Endothelial cell (in vitro differentiated cells): ENCODE measurements at regions not wholly inside any gene's neighbourhood (a gene's known extent, or its start where the extent isn't known, plus 50 kb on each side); places are given as distances from the start of the nearest gene placed in this dataset.

ENCODE experiments used
- DNase-seq: peaks from one replicate; pipeline ENCODE4 v3.0.0; 2021; ENCODE audit warnings: low spot score
- H3K27ac Mint-ChIP-seq: one replicate; pipeline ENCODE4 v1.8.0; 2021; ENCODE audit warnings: mixed read lengths, inconsistent platforms; ENCODE audit not compliant: unreplicated experiment
- H3K27me3 Mint-ChIP-seq: one replicate; pipeline ENCODE4 v1.8.0; 2021; ENCODE audit warnings: mild to moderate bottlenecking, moderate library complexity, mixed read lengths, inconsistent platforms; ENCODE audit not compliant: unreplicated experiment
- H3K36me3 Mint-ChIP-seq: one replicate; pipeline ENCODE4 v1.8.0; 2021; ENCODE audit warnings: mild to moderate bottlenecking, low read depth, mixed read lengths, inconsistent platforms; ENCODE audit not compliant: unreplicated experiment
- H3K4me1 Mint-ChIP-seq: one replicate; pipeline ENCODE4 v1.8.0; 2021; ENCODE audit warnings: mild to moderate bottlenecking, mixed read lengths, inconsistent platforms; ENCODE audit not compliant: unreplicated experiment
- H3K4me3 Mint-ChIP-seq: one replicate; pipeline ENCODE4 v1.8.0; 2021; ENCODE audit warnings: mild to moderate bottlenecking, mixed read lengths, inconsistent platforms; ENCODE audit not compliant: unreplicated experiment
- H3K9me3 Mint-ChIP-seq: one replicate; pipeline ENCODE4 v1.8.0; 2021; ENCODE audit warnings: mixed read lengths, inconsistent platforms; ENCODE audit not compliant: unreplicated experiment
- TF ChIP-seq, protein P1 (sequence below): fragments of 200-600 bp; sonication (generic); IDR thresholded peaks from one replicate; pipeline ENCODE4 v1.5.0; 2021; ENCODE audit warnings: antibody characterized with exemption; ENCODE audit not compliant: unreplicated experiment

DNA sequence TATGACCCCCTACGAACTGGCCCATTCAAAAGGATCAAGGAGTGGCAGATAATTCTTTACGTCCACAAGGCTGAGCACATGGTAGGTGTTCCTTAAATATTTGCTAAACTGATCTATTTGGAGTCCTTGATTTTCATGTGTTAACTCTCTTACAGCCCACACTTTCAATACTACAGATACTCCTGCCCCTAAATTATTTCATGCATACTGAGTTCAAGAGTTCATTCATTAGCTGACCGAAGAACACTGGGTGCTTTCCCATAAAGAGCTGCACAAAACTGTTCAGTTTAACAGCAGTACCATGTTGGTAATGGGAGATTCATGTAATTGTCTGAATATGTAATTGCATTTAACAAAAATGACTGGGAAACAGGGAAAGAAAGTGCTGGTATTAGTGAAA is 170.5 kb upstream of the ADO start:
- no peak for DNase-seq
- H3K27ac Mint-ChIP-seq, result no peak overlapping the region
- H3K9me3 Mint-ChIP-seq, result no peaks in the 10 kb centered on the region
- TF ChIP-seq, protein P1, sequence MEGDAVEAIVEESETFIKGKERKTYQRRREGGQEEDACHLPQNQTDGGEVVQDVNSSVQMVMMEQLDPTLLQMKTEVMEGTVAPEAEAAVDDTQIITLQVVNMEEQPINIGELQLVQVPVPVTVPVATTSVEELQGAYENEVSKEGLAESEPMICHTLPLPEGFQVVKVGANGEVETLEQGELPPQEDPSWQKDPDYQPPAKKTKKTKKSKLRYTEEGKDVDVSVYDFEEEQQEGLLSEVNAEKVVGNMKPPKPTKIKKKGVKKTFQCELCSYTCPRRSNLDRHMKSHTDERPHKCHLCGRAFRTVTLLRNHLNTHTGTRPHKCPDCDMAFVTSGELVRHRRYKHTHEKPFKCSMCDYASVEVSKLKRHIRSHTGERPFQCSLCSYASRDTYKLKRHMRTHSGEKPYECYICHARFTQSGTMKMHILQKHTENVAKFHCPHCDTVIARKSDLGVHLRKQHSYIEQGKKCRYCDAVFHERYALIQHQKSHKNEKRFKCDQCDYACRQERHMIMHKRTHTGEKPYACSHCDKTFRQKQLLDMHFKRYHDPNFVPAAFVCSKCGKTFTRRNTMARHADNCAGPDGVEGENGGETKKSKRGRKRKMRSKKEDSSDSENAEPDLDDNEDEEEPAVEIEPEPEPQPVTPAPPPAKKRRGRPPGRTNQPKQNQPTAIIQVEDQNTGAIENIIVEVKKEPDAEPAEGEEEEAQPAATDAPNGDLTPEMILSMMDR, result no peak
- H3K27me3 Mint-ChIP-seq, result no peaks in the 10 kb centered on the region
- H3K4me3 Mint-ChIP-seq, result no peak overlapping the region
- H3K4me1 Mint-ChIP-seq, result no peaks in the 10 kb centered on the region
- no peaks in the 10 kb centered on the region for H3K36me3 Mint-ChIP-seq

DNA sequence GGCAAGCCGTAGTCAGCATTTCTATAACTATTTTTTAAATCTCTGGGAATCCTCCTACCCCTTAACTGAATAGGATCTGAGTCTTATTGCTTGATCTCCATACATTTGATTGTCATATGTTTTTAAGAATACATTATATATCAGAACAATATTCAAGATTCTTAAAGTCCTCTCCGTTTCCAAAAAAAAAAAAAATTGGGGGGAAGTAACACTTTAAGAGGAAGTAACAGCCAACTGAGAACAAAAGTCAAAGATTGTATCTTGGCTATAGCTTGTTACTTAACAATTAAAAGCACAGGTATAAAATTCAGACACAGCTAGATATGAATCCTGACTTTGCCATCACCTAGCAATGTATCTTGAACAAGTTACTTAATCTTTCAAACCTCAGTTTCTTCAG is 169.9 kb upstream of the ADO start:
- Mint-ChIP-seq H3K36me3 (no peaks in the 10 kb centered on the region), H3K9me3 (no peaks in the 10 kb centered on the region), H3K4me1 (no peaks in the 10 kb centered on the region), H3K4me3 (no peak overlapping the region), H3K27me3 (no peaks in the 10 kb centered on the region), H3K27ac (no peak overlapping the region)
- TF ChIP-seq, protein P1, result no peak
- DNase-seq, result no peak

DNA sequence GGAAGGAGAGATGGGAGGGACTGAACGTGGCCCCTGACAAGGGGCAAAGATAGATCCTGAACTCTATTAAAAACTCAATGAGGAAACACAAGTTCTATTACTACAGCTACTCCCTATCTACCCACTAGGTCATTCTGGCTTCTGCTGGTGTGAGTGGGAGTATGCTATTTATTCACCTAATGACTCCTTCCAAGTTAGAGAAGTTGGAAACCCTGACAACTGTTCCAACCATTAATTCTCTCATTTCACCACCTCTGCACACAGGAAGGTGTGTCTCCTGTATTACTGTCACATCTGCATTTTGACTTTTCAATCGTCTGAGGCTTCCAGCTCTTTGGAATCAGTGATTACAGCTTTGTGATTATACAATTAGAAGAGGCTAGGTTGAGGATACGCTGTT is 169.4 kb upstream of the ADO start:
- DNase-seq, result no peak
- Mint-ChIP-seq H3K4me1 (no peaks in the 10 kb centered on the region), H3K27ac (no peak overlapping the region), H3K27me3 (peaks cover 2% of the 10 kb centered on the region), H3K36me3 (no peaks in the 10 kb centered on the region), H3K9me3 (no peaks in the 10 kb centered on the region), H3K4me3 (no peak overlapping the region)
- TF ChIP-seq, protein P1, result no peak

DNA sequence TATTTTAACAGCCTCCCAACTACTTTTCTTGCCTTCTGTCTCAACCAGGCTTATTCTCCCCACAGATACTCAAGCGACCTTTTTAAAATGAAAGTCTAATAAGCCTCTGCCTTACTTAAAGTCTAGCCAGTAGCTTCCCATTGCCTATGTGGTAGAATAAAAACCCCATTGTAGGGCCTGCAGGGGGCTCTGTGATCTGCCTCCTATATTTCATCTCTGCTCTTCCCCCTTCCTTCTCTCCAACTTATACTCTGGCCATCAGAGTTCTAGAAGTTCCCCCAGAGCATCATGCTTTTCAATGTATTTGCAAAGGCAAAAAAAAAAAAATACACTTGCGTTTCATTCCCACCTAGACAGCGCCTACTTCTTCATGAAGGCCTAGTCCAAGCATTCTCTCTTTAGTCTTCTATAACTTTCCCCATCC is 167.7 kb upstream of the ADO start:
- H3K27ac Mint-ChIP-seq, result no peak overlapping the region
- TF ChIP-seq, protein P1, result no peak
- H3K9me3 Mint-ChIP-seq, result no peaks in the 10 kb centered on the region
- H3K4me3 Mint-ChIP-seq, result no peak overlapping the region
- H3K36me3 Mint-ChIP-seq, result no peaks in the 10 kb centered on the region
- H3K4me1 Mint-ChIP-seq, result no peaks in the 10 kb centered on the region
- DNase-seq, result no peak
- peaks cover 2% of the 10 kb centered on the region for H3K27me3 Mint-ChIP-seq

DNA sequence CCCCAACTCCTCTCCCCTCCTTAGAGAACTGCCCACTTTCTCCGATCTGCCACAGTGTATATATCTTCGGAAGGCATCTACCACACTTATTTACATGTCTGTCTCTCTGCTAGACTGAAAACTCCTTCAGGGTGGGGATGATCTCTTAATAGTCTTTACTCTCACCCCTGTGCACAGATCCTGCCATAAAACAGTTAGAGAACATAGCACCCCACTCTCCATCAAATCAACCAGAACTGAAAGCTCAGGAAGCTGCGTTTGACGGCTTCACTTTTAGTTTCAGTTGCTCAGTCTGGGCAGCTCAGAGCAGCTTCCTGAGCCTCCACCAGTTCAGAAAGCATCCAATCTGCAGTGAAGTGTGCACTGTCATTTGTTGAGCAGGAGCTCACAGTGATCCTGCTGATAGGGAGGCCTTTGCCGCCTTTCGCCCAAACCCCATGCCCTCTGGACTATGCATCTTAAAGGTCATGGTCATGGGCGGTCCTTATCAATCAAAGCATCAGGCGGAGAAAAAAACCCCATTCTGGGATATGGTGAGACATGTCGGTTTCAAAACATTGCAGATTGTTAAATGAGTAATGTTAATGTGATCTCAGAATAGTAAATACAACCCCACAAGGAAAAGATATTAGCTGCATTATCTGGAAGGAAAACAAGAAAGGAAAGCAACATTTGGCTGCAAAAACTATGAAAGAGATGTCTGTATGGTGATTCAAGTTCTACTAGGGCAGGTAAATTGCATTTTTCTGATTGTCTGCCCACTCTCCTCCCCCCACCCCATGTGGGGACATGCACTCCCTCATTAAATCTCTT is 167.1 kb upstream of the ADO start:
- Mint-ChIP-seq H3K27ac (no peak overlapping the region), H3K4me1 (no peaks in the 10 kb centered on the region), H3K36me3 (no peaks in the 10 kb centered on the region), H3K9me3 (no peaks in the 10 kb centered on the region), H3K27me3 (peaks cover 2% of the 10 kb centered on the region), H3K4me3 (no peak overlapping the region)
- DNase-seq, result no peak
- TF ChIP-seq, protein P1, result no peak
